ACHN (cell line): ENCODE measurements at regions not wholly inside any gene's neighbourhood (a gene's known extent, or its start where the extent isn't known, plus 50 kb on each side); places are given as distances from the start of the nearest gene placed in this dataset.

ENCODE experiments used
- DNase-seq: peaks from one replicate; pipeline ENCODE4 v3.0.0-alpha.2; 2015
- in situ Hi-C: cut with HindIII; loops from 2 replicates; pipeline ENCODE4 v1.10.0; 2017; ENCODE audit warnings: low sequenced_read_pairs, low pct_ligation_motif_present, low pct_unique_long_range_greater_than_20kb

GRCh38 chr2:6336752-6337471 is 528.8 kb downstream of the CMPK2 start:
- in situ Hi-C loops = no loop called here
- no peak for DNase-seq

DNA sequence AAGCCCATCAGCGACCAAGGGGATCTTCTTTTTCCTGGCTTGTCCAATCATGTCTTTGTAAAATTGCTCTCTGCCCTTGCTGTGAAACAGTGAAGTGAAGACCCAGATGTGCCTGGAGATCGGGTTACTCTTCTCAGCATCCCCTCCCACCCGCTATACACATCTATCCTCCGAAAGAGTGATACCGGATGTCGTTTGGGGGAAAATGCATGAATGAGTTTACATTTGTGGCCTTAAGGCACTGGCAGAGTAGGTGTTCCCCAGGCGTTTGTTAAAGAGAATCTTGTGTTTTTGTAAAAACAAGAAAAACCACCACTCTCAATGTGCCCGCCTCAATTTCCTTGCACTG is 528.3 kb downstream of the CMPK2 start:
- DNase-seq = no peak
- in situ Hi-C loops = no loop called here

DNA sequence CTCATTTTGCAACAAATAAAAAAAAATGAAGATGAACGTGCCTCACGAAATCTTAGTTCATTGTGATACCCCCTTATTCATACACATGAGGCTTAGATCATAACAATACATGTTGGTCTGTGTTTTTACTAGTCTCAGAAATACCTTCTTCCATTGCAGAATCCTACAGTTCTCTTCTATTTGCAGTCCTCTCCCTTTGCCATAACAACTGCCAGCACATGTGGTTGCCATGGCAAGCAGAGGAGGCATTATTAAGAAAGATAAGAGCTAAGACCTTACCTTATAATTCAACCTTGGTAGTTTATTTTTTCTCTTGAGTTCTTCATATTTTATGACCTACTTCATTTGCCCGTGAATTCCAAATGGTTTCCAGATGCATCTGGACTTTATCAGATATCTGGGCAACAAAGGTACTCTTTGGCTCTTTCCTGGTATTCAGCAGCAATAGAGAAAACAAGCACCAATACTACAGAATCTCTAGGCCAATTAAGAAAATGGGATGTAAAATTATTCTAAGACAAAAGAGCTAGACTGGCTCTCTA is 524.0 kb downstream of the CMPK2 start:
- in situ Hi-C loops = no loop called here
- DNase-seq = no peak

DNA sequence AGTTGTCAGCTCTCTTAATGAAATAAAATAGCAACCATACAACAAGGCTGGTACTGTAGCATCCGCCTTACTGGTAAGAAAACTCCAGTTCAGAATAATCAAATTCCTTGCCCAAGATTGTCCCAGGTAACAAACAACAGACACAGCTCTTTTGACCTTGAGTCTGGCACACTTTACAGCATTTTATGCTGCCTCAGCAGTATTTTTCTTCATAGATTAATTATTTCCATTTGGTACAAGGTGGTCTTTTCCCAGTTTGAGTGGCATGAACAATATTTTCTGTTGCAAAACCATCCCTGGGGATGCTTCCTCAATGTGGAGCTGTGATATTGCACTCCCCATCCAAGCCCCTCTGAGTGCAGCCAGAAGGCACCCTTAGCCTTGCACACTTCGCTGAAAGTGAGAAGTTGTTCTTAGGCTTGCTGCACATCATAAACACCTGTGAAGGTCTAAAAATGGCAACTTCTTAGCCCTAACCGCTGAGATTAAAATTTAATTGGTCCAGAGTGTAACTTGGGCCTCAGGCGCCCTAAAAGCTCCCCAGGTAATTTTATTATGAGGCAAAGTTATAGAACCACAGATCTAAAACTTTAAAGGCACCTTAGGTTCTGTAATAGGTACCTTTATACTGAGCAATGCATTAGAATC is 523.3 kb downstream of the CMPK2 start:
- in situ Hi-C loops = no loop called here
- no peak for DNase-seq

GRCh38 chr2:6343076-6343475 is 522.6 kb downstream of the CMPK2 start:
- no peak for DNase-seq
- in situ Hi-C loops = no loop called here

GRCh38 chr2:6352247-6352646 is 513.5 kb downstream of the CMPK2 start:
- in situ Hi-C loops = no loop called here

GRCh38 chr2:6352906-6353515 is 512.7 kb downstream of the CMPK2 start:
- DNase-seq = peak; percentile 58

More at GRCh38 chr2:6352247-6352646, 513.5 kb downstream of the CMPK2 start:
- no peak for DNase-seq

DNA sequence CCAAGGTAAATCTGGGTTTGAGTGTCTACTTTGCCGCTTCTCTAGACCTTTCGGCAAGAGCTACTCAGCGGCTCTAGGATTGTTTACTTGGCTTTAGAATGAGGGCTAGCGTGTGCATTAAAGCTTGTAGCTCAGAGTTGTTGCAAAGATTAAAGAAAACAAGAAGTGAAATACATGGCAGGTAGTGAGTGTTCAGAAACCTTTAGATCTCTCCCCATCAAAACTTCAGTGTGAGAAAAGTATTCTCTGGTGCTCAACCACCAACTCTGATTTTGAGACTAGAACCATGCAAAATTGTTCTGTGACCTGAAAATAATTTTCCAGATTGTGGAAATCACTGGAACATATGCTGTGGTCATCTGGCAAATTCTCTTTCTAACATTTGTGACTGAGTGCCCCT is 512.0 kb downstream of the CMPK2 start:
- DNase-seq = no peak
- in situ Hi-C loops = no loop called here

More at GRCh38 chr2:6352906-6353515, 512.7 kb downstream of the CMPK2 start:
- in situ Hi-C loops = no loop called here

GRCh38 chr2:6354546-6354945 is 511.2 kb downstream of the CMPK2 start:
- in situ Hi-C loops = no loop called here
- no peak for DNase-seq

- DNase-seq = no peak
- in situ Hi-C loops = no loop called here
Observed at GRCh38 chr2:6355886-6356761, 509.6 kb downstream of the CMPK2 start.

DNA sequence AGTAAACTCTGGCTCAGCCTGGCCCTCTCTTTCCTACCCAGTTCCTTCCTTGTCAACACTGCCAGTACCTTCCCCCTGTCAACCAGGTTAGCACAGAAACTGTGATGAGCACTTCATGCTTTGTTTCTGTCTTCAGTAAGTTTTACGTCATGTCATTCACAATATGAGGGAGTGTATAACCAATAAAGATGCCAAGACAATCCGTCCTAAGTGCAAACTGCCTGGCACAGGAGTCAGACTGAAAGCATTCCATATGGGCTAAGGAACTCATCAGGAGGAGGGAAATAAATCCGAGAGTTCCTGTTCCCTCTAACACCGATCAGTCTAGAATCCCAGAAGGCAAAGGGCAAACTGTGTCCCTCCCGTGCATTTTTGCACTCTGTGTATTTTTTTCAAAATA is 507.2 kb downstream of the CMPK2 start:
- in situ Hi-C loops = no loop called here
- no peak for DNase-seq

- in situ Hi-C loops = no loop called here
- no peak for DNase-seq
Observed at GRCh38 chr2:6358985-6359384, 506.7 kb downstream of the CMPK2 start.

DNA sequence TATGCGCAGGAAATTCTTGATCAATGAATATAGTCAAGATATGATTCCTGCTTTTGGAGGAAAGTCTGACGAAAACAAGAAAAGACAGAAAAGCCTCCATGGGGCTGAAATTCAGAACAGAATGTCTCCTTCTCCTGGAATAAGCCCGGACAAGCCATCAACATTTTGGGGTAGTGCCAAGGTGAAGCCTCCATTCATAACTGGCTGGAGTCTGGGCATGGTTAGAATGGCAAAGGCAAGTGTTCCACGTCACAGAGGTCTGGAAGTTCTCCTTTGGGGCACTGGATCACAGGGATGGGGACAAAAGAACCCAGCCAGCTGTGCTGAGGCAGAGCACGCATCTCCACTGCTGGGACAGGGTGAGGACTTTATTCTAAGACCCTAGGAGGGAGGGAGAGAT is 505.7 kb downstream of the CMPK2 start:
- DNase-seq = no peak
- in situ Hi-C loops = no loop called here

- DNase-seq = no peak
- in situ Hi-C loops = no loop called here
Observed at GRCh38 chr2:6362671-6363450, 502.8 kb downstream of the CMPK2 start.

DNA sequence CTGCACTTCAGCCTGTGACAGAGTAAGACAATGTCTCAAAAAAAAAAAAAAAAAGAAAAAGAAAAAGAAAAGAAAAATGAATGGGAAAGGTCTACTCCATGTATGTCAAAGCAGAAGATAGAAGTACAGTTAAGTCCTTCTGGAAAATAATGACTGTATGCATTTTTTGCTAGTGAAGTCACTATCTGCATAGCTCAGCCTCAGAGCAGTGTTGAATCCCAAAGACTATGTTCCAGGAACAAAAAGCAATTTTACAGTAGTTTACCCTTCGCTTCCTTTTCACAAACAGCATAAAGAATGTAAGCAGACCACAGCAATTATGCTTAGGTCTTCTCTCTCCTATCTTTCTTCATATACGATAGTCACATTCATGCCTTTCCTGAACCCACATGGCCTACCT is 497.4 kb downstream of the CMPK2 start:
- no peak for DNase-seq
- in situ Hi-C loops = no loop called here

GRCh38 chr2:6369266-6369665 is 496.4 kb downstream of the CMPK2 start:
- in situ Hi-C loops = no loop called here
- no peak for DNase-seq

DNA sequence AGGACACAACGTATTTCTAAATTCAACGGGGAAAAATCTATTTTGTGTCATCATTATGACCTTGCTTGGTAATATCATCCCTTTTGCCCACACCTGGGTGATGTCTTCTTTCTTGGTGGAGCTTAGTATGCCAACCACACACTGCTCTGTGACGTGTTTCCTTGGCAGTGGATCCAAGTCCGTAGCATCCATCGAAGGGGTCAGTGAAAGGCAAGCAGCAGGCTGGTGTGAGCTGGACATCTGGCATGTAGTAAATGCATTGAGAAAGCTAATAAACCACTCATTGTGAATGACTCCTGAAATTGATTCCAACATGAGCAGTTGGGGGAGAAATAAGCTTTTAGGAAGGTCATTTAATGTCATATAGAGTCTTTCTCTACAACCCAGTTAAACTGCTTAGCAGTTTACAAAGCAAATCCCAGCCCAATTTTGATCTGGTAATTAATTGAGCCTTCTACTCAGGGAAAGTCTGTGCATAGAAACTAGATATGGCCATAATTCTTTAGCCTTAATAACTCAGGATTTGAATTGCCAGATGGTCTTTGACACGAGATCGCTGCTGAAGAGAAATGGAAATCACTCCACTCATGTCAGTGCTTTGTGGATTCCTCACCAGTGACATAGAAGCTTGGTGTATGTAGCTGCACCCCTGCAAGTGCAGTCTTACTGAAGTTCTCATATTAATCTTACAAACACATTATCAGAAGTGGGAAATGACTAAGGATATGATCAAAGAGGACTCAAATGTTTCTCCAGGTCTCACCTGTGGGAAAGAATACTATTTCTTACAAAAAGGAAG is 494.8 kb downstream of the CMPK2 start:
- in situ Hi-C loops = no loop called here
- DNase-seq = no peak
